HEK293 (cell line): ENCODE measurements at regions not wholly inside any gene's neighbourhood (a gene's known extent, or its start where the extent isn't known, plus 50 kb on each side); places are given as distances from the start of the nearest gene placed in this dataset.

Source experiments
- GFI1B ChIP-seq: fragments of 450-650 bp; formaldehyde crosslinking; IDR thresholded peaks from 2 replicates; pipeline ENCODE4 v1.5.1; 2016; ENCODE audit warnings: missing biosample characterization, missing genetic modification characterization
- IKZF3 ChIP-seq: fragments of 450-650 bp; IDR thresholded peaks from 2 replicates; pipeline ENCODE4 v1.5.0; 2018; ENCODE audit warnings: missing biosample characterization, mild to moderate bottlenecking, missing genetic modification characterization, moderate library complexity
- KLF16 ChIP-seq: fragments of 450-650 bp; formaldehyde crosslinking; IDR thresholded peaks from 2 replicates; pipeline ENCODE4 v1.5.1; 2017; ENCODE audit warnings: missing biosample characterization, missing genetic modification characterization
- KLF7 ChIP-seq: fragments of 450-650 bp; formaldehyde crosslinking; IDR thresholded peaks from 2 replicates; pipeline ENCODE4 v1.5.1; 2016; ENCODE audit warnings: missing biosample characterization, missing genetic modification characterization, borderline replicate concordance
- OVOL3 ChIP-seq: fragments of 450-650 bp; formaldehyde crosslinking; IDR thresholded peaks from 2 replicates; pipeline ENCODE4 v1.5.1; 2016; ENCODE audit warnings: missing biosample characterization, missing genetic modification characterization
- PBX3 ChIP-seq: sonication (generic); formaldehyde crosslinking; IDR thresholded peaks from 2 replicates; pipeline ENCODE4 v1.8.1; 2022; ENCODE audit warnings: mild to moderate bottlenecking, moderate library complexity, missing genetic modification reagents
- PRDM6 ChIP-seq: fragments of 450-650 bp; formaldehyde crosslinking; IDR thresholded peaks from 2 replicates; pipeline ENCODE4 v1.5.1; 2017; ENCODE audit warnings: missing biosample characterization, missing genetic modification characterization
- SCRT1 ChIP-seq: fragments of 450-650 bp; formaldehyde crosslinking; IDR thresholded peaks from 2 replicates; pipeline ENCODE4 v1.5.1; 2016; ENCODE audit warnings: missing biosample characterization, missing genetic modification characterization, borderline replicate concordance
- WT1 ChIP-seq: fragments of 450-650 bp; formaldehyde crosslinking; IDR thresholded peaks from 2 replicates; pipeline ENCODE4 v1.5.1; 2016; ENCODE audit warnings: missing biosample characterization, missing genetic modification characterization
- ZBTB1 ChIP-seq: fragments of 450-650 bp; formaldehyde crosslinking; IDR thresholded peaks from 2 replicates; pipeline ENCODE4 v1.5.1; 2016; ENCODE audit warnings: missing biosample characterization, missing genetic modification characterization
- ZBTB48 ChIP-seq: fragments of 450-650 bp; formaldehyde crosslinking; IDR thresholded peaks from 2 replicates; pipeline ENCODE4 v1.5.1; 2016; ENCODE audit warnings: missing biosample characterization, missing genetic modification characterization
- ZBTB8A ChIP-seq: fragments of 450-650 bp; formaldehyde crosslinking; IDR thresholded peaks from 2 replicates; pipeline ENCODE4 v1.5.1; 2016; ENCODE audit warnings: missing biosample characterization, missing genetic modification characterization
- ZFP69B ChIP-seq: fragments of 450-650 bp; formaldehyde crosslinking; IDR thresholded peaks from 2 replicates; pipeline ENCODE4 v1.5.1; 2016; ENCODE audit warnings: missing biosample characterization, missing genetic modification characterization
- ZNF10 ChIP-seq: fragments of 450-650 bp; formaldehyde crosslinking; IDR thresholded peaks from 2 replicates; pipeline ENCODE4 v1.5.1; 2017; ENCODE audit warnings: missing biosample characterization, missing genetic modification characterization
- ZNF248 ChIP-seq: fragments of 450-650 bp; formaldehyde crosslinking; IDR thresholded peaks from 2 replicates; pipeline ENCODE4 v1.5.1; 2017; ENCODE audit warnings: missing biosample characterization, missing genetic modification characterization
- ZNF561 ChIP-seq: fragments of 450-650 bp; IDR thresholded peaks from 2 replicates; pipeline ENCODE4 v1.5.1; 2018; ENCODE audit warnings: missing biosample characterization, missing genetic modification characterization, borderline replicate concordance
- ZNF596 ChIP-seq: fragments of 450-650 bp; IDR thresholded peaks from 2 replicates; pipeline ENCODE4 v1.5.0; 2018; ENCODE audit warnings: missing biosample characterization, mild to moderate bottlenecking, missing genetic modification characterization, moderate library complexity
- ZNF664 ChIP-seq: fragments of 450-650 bp; formaldehyde crosslinking; IDR thresholded peaks from 2 replicates; pipeline ENCODE4 v1.5.1; 2016; ENCODE audit warnings: missing biosample characterization, missing genetic modification characterization
- ZNF704 ChIP-seq: fragments of 450-650 bp; formaldehyde crosslinking; IDR thresholded peaks from 2 replicates; pipeline ENCODE4 v1.5.1; 2016; ENCODE audit warnings: missing biosample characterization, missing genetic modification characterization
- ZNF792 ChIP-seq: fragments of 450-650 bp; formaldehyde crosslinking; IDR thresholded peaks from 2 replicates; pipeline ENCODE4 v1.5.1; 2016; ENCODE audit warnings: missing biosample characterization, missing genetic modification characterization
- ZNF843 ChIP-seq: fragments of 450-650 bp; formaldehyde crosslinking; IDR thresholded peaks from 2 replicates; pipeline ENCODE4 v1.5.1; 2016; ENCODE audit warnings: missing biosample characterization, missing genetic modification characterization
- ZSCAN23 ChIP-seq: fragments of 450-650 bp; formaldehyde crosslinking; IDR thresholded peaks from 2 replicates; pipeline ENCODE4 v1.5.1; 2016; ENCODE audit warnings: missing biosample characterization, missing genetic modification characterization
- ZSCAN30 ChIP-seq: fragments of 450-650 bp; IDR thresholded peaks from 2 replicates; pipeline ENCODE4 v1.5.1; 2018; ENCODE audit warnings: missing biosample characterization, mild to moderate bottlenecking, missing genetic modification characterization, moderate library complexity
- ZXDB ChIP-seq: fragments of 450-650 bp; formaldehyde crosslinking; IDR thresholded peaks from 2 replicates; pipeline ENCODE4 v1.5.1; 2016; ENCODE audit warnings: missing biosample characterization, missing genetic modification characterization
- TF ChIP-seq, protein P1 (sequence below): fragments of 450-650 bp; formaldehyde crosslinking; IDR thresholded peaks from 2 replicates; pipeline ENCODE4 v1.5.1; 2016; ENCODE audit warnings: missing biosample characterization, missing genetic modification characterization
- TF ChIP-seq, protein P2 (sequence below): fragments of 450-650 bp; formaldehyde crosslinking; IDR thresholded peaks from 2 replicates; pipeline ENCODE4 v1.5.1; 2016; ENCODE audit warnings: missing biosample characterization, missing genetic modification characterization
- TF ChIP-seq, protein P3 (sequence below): fragments of 450-650 bp; IDR thresholded peaks from 2 replicates; pipeline ENCODE4 v1.5.1; 2018; ENCODE audit warnings: missing biosample characterization, mild to moderate bottlenecking, missing genetic modification characterization
- TF ChIP-seq, protein P4 (sequence below): fragments of 450-650 bp; formaldehyde crosslinking; IDR thresholded peaks from 2 replicates; pipeline ENCODE4 v1.5.1; 2017; ENCODE audit warnings: missing biosample characterization, missing genetic modification characterization
- TF ChIP-seq, protein P5 (sequence below): fragments of 450-650 bp; formaldehyde crosslinking; IDR thresholded peaks from 2 replicates; pipeline ENCODE4 v1.5.1; 2016; ENCODE audit warnings: missing biosample characterization, missing genetic modification characterization

GRCh38 chr1:58870298-58870676 is 86.4 kb upstream of the JUN start (continued):
- TF ChIP-seq, protein P1, sequence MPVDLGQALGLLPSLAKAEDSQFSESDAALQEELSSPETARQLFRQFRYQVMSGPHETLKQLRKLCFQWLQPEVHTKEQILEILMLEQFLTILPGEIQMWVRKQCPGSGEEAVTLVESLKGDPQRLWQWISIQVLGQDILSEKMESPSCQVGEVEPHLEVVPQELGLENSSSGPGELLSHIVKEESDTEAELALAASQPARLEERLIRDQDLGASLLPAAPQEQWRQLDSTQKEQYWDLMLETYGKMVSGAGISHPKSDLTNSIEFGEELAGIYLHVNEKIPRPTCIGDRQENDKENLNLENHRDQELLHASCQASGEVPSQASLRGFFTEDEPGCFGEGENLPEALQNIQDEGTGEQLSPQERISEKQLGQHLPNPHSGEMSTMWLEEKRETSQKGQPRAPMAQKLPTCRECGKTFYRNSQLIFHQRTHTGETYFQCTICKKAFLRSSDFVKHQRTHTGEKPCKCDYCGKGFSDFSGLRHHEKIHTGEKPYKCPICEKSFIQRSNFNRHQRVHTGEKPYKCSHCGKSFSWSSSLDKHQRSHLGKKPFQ (tag by site-specific recombination), result peak; percentile 100
- TF ChIP-seq ZBTB48 (tag by site-specific recombination) (peak; percentile 34; the same call in 1 of the 2 replicates), SCRT1 (tag by site-specific recombination) (peak; percentile 29; the same call in 1 of the 2 replicates), ZBTB8A (tag by site-specific recombination) (peak; percentile 63; the same call in 1 of the 2 replicates), ZNF248 (tag by site-specific recombination) (no peak), ZSCAN30 (tag by site-specific recombination) (peak; percentile 95), OVOL3 (tag by site-specific recombination) (peak; percentile 65; the same call in 1 of the 2 replicates), PRDM6 (tag by site-specific recombination) (peak; percentile 88), IKZF3 (tag by site-specific recombination) (peak; percentile 69; the same call in 1 of the 2 replicates), ZNF10 (tag by site-specific recombination) (no peak), PBX3 (no peak), ZNF596 (tag by site-specific recombination) (peak; percentile 78), ZNF664 (no peak), KLF16 (peak; percentile 58; the same call in 1 of the 2 replicates), ZNF704 (tag by site-specific recombination) (no peak), ZNF792 (tag by site-specific recombination) (no peak), GFI1B (peak; percentile 69), ZFP69B (no peak), WT1 (peak; percentile 39; the same call in 1 of the 2 replicates), ZXDB (peak; percentile 96), ZNF561 (tag by site-specific recombination) (0 out of 2 replicates have a peak, but pooled peaks have one; percentile 20), ZNF843 (peak; percentile 92), ZBTB1 (tag by site-specific recombination) (no peak), ZSCAN23 (tag by site-specific recombination) (no peak), KLF7 (peak; percentile 34; the same call in 1 of the 2 replicates)
- TF ChIP-seq, protein P2, sequence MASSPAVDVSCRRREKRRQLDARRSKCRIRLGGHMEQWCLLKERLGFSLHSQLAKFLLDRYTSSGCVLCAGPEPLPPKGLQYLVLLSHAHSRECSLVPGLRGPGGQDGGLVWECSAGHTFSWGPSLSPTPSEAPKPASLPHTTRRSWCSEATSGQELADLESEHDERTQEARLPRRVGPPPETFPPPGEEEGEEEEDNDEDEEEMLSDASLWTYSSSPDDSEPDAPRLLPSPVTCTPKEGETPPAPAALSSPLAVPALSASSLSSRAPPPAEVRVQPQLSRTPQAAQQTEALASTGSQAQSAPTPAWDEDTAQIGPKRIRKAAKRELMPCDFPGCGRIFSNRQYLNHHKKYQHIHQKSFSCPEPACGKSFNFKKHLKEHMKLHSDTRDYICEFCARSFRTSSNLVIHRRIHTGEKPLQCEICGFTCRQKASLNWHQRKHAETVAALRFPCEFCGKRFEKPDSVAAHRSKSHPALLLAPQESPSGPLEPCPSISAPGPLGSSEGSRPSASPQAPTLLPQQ, result 0 out of 2 replicates have a peak, but pooled peaks have one; percentile 59
- TF ChIP-seq, protein P3, sequence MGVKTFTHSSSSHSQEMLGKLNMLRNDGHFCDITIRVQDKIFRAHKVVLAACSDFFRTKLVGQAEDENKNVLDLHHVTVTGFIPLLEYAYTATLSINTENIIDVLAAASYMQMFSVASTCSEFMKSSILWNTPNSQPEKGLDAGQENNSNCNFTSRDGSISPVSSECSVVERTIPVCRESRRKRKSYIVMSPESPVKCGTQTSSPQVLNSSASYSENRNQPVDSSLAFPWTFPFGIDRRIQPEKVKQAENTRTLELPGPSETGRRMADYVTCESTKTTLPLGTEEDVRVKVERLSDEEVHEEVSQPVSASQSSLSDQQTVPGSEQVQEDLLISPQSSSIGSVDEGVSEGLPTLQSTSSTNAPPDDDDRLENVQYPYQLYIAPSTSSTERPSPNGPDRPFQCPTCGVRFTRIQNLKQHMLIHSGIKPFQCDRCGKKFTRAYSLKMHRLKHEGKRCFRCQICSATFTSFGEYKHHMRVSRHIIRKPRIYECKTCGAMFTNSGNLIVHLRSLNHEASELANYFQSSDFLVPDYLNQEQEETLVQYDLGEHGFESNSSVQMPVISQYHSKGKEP (tag by site-specific recombination), result peak; percentile 24; the same call in 1 of the 2 replicates
- TF ChIP-seq, protein P4, sequence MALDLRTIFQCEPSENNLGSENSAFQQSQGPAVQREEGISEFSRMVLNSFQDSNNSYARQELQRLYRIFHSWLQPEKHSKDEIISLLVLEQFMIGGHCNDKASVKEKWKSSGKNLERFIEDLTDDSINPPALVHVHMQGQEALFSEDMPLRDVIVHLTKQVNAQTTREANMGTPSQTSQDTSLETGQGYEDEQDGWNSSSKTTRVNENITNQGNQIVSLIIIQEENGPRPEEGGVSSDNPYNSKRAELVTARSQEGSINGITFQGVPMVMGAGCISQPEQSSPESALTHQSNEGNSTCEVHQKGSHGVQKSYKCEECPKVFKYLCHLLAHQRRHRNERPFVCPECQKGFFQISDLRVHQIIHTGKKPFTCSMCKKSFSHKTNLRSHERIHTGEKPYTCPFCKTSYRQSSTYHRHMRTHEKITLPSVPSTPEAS (tag by site-specific recombination), result no peak
- TF ChIP-seq, protein P5, sequence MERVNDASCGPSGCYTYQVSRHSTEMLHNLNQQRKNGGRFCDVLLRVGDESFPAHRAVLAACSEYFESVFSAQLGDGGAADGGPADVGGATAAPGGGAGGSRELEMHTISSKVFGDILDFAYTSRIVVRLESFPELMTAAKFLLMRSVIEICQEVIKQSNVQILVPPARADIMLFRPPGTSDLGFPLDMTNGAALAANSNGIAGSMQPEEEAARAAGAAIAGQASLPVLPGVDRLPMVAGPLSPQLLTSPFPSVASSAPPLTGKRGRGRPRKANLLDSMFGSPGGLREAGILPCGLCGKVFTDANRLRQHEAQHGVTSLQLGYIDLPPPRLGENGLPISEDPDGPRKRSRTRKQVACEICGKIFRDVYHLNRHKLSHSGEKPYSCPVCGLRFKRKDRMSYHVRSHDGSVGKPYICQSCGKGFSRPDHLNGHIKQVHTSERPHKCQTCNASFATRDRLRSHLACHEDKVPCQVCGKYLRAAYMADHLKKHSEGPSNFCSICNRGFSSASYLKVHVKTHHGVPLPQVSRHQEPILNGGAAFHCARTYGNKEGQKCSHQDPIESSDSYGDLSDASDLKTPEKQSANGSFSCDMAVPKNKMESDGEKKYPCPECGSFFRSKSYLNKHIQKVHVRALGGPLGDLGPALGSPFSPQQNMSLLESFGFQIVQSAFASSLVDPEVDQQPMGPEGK (tag by site-specific recombination), result peak; percentile 52
